OCI-LY7 (cell line): ENCODE measurements at regions not wholly inside any gene's neighbourhood (a gene's known extent, or its start where the extent isn't known, plus 50 kb on each side); places are given as distances from the start of the nearest gene placed in this dataset.

Experiments
- BruUV-seq: library from RNA; stranded (reverse); fragments of 400-500 nt; replicated peaks from 2 replicates; lab custom pipeline; 2021; lab: Mats Ljungman, UMichigan
- CTCF ChIA-PET: fragments of 300-600 bp; sonication (Branson Sonifier 250); formaldehyde crosslinking; loops from one replicate; lab custom pipeline; 2022; ENCODE audit warnings: antibody characterized with exemption; ENCODE audit not compliant: unreplicated experiment; lab: Charles Lee
- POLR2A ChIA-PET: fragments of 300-600 bp; sonication (Branson Sonifier 250); formaldehyde crosslinking; loops from one replicate; lab custom pipeline; 2022; ENCODE audit warnings: antibody characterized with exemption; lab: Charles Lee
- DNase-seq: peaks from one replicate; pipeline ENCODE4 v3.0.0-alpha.2; 2015; ENCODE audit warnings: low spot score
- H2AFZ ChIP-seq: fragments of 200-600 bp; sonication (generic), shearing (Covaris generic); 2 replicates; pipeline ENCODE4 v1.6.1; 2014; ENCODE audit warnings: mild to moderate bottlenecking, antibody characterized with exemption, low read length, moderate library complexity
- H3K27ac ChIP-seq: fragments of 200-600 bp; sonication (generic); 2 replicates; pipeline ENCODE4 v1.5.1; 2014; ENCODE audit warnings: mixed run types, low read depth, mild to moderate bottlenecking, moderate library complexity, low read length, inconsistent platforms; ENCODE audit not compliant: poor library complexity, severe bottlenecking
- H3K36me3 ChIP-seq: fragments of 200-600 bp; sonication (generic); 2 replicates; pipeline ENCODE4 v1.6.1; 2014; ENCODE audit warnings: mild to moderate bottlenecking, antibody characterized with exemption, low read length, moderate library complexity, mixed read lengths; ENCODE audit not compliant: insufficient read depth
- H3K4me1 ChIP-seq: fragments of 200-600 bp; sonication (generic); 2 replicates; pipeline ENCODE4 v1.5.1; 2014; ENCODE audit warnings: mild to moderate bottlenecking, low read length; ENCODE audit not compliant: insufficient read depth, poor library complexity, severe bottlenecking
- H3K4me2 ChIP-seq: fragments of 200-600 bp; sonication (generic); 2 replicates; pipeline ENCODE4 v1.6.1; 2014; ENCODE audit warnings: mild to moderate bottlenecking, low read length
- H3K4me3 ChIP-seq: fragments of 200-600 bp; sonication (generic); 2 replicates; pipeline ENCODE4 v1.5.1; 2014; ENCODE audit warnings: mild to moderate bottlenecking, low read depth, low read length; ENCODE audit not compliant: poor library complexity, severe bottlenecking
- H3K79me2 ChIP-seq: fragments of 200-600 bp; sonication (generic); 2 replicates; pipeline ENCODE4 v1.6.1; 2016; ENCODE audit warnings: low read depth, mild to moderate bottlenecking, low read length, moderate library complexity, mixed read lengths; ENCODE audit not compliant: insufficient read depth
- H3K9me2 ChIP-seq: fragments of 200-600 bp; sonication (generic); 2 replicates; pipeline ENCODE4 v1.6.1; 2016; ENCODE audit warnings: mild to moderate bottlenecking, low read length, mixed read lengths; ENCODE audit not compliant: insufficient read depth
- H3K9me3 ChIP-seq: fragments of 200-600 bp; sonication (generic); 2 replicates; pipeline ENCODE4 v1.6.1; 2014; ENCODE audit warnings: mild to moderate bottlenecking, mixed run types, low read length, mixed read lengths
- H4K20me1 ChIP-seq: fragments of 200-600 bp; sonication (generic); 2 replicates; pipeline ENCODE4 v1.6.1; 2014; ENCODE audit warnings: mild to moderate bottlenecking, antibody characterized with exemption, low read length, moderate library complexity, mixed read lengths; ENCODE audit not compliant: insufficient read depth
- EZH2phosphoT487 ChIP-seq: fragments of 200-600 bp; sonication (generic); IDR thresholded peaks from 2 replicates; pipeline ENCODE4 v1.6.1; 2018; ENCODE audit warnings: low read depth, borderline replicate concordance, mild to moderate bottlenecking, mixed run types, antibody characterized with exemption, low read length, moderate library complexity, mixed read lengths
- intact Hi-C: fragments of 100-400 bp; cut with micrococcal nuclease; formaldehyde crosslinking; loops from one replicate; pipeline ENCODE4 v1.10.0; 2022; ENCODE audit not compliant: unreplicated experiment
- TF ChIP-seq, protein P1 (sequence below): fragments of 200-600 bp; sonication (generic); conservative IDR thresholded peaks from 2 replicates; pipeline ENCODE4 v1.5.1; 2014; ENCODE audit warnings: mild to moderate bottlenecking, antibody characterized with exemption, low read length, moderate library complexity, mixed read lengths

DNA sequence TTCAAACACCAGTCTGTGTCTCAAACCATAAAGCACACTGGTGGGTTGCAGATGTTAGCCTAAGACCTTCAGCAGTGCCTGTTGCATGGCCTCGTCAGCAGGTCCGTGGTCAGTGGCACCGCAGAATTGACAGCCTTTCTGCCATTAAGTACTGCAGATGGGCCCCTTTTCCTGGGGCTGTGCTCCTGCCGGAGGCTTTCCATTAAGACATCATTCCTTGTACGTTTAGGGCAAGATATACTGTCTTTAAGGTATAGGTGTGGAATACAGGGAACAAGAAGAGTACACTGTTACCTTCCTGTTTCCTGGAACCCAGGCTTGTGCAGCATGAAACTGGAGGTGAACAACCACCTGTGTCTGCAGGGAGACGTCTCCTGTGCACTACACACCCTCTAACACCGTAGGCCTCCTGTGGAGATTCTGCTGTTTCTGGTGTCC lies 67.9 kb upstream of the WDR1 start:
- Histone ChIP-seq H3K9me2 (no peaks in the 10 kb centered on the region), H4K20me1 (no peaks in the 10 kb centered on the region), H3K36me3 (no peaks in the 10 kb centered on the region), H3K4me1 (no peaks in the 10 kb centered on the region), H2AFZ (no peak overlapping the region), H3K27ac (no peak overlapping the region), H3K4me3 (no peak overlapping the region), H3K9me3 (no peaks in the 10 kb centered on the region), H3K79me2 (no peaks in the 10 kb centered on the region), H3K4me2 (no peak overlapping the region)
- CTCF ChIA-PET, result no interaction called here
- TF ChIP-seq, protein P1, sequence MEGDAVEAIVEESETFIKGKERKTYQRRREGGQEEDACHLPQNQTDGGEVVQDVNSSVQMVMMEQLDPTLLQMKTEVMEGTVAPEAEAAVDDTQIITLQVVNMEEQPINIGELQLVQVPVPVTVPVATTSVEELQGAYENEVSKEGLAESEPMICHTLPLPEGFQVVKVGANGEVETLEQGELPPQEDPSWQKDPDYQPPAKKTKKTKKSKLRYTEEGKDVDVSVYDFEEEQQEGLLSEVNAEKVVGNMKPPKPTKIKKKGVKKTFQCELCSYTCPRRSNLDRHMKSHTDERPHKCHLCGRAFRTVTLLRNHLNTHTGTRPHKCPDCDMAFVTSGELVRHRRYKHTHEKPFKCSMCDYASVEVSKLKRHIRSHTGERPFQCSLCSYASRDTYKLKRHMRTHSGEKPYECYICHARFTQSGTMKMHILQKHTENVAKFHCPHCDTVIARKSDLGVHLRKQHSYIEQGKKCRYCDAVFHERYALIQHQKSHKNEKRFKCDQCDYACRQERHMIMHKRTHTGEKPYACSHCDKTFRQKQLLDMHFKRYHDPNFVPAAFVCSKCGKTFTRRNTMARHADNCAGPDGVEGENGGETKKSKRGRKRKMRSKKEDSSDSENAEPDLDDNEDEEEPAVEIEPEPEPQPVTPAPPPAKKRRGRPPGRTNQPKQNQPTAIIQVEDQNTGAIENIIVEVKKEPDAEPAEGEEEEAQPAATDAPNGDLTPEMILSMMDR, result no peak
- no peak for DNase-seq
- intact Hi-C loops, result no loop called here
- no TSS peak for BruUV-seq
- POLR2A ChIA-PET, result no interaction called here

DNA sequence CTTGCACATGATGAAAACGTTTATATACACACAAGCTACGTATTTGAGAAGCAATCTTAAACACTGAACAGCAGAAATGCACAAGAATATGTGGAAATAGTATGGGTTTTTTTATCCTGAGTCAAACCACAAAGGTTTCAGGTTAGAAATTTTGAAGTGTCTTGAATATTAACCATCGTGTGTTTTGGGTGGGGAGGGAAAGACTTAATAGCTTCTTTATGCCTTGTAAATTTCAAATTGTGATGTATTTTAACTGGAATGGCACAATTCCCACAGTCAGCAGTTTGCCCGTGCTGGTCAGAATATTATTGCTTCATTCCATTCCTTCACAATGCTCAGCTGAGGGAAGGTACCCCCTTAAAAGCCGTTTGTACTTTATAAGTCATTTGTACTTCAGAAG lies 67.4 kb upstream of the WDR1 start:
- POLR2A ChIA-PET, result no interaction called here
- no peak for DNase-seq
- no peak overlapping the region for H3K4me3 ChIP-seq
- no peaks in the 10 kb centered on the region for H3K9me2 ChIP-seq
- H3K27ac ChIP-seq, result no peak overlapping the region
- TF ChIP-seq EZH2phosphoT487, result no peak
- TF ChIP-seq, protein P1, result no peak
- H3K4me1 ChIP-seq, result no peaks in the 10 kb centered on the region
- BruUV-seq, result no TSS peak
- no peaks in the 10 kb centered on the region for H3K79me2 ChIP-seq
- intact Hi-C loops, result no loop called here
- H3K9me3 ChIP-seq, result no peaks in the 10 kb centered on the region
- no peaks in the 10 kb centered on the region for H4K20me1 ChIP-seq
- no peak overlapping the region for H2AFZ ChIP-seq
- no peaks in the 10 kb centered on the region for H3K36me3 ChIP-seq
- CTCF ChIA-PET, result no interaction called here
- no peak overlapping the region for H3K4me2 ChIP-seq

DNA sequence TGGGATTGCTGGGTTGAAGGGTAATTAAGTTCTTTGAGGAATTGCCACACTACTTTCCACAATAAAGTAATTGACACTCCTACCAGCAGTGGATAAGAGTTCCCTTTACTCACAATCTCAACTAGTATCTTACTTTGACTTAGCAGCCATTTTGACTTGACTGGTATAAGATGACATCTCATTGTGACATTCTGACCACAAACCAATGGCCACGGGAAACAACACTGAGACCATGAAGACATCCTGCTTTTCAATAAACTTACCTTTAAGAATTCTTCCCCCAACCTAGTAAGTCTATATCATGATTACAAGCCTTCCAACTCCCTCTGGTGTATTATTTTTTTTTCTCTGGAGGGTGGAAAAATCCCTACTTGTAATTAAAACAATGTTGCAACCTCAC lies 66.9 kb upstream of the WDR1 start:
- ChIA-PET POLR2A (no interaction called here), CTCF (no interaction called here)
- no peak overlapping the region for H3K4me2 ChIP-seq
- H3K9me3 ChIP-seq, result no peaks in the 10 kb centered on the region
- DNase-seq, result no peak
- no peak overlapping the region for H3K27ac ChIP-seq
- H4K20me1 ChIP-seq, result no peaks in the 10 kb centered on the region
- H3K9me2 ChIP-seq, result no peaks in the 10 kb centered on the region
- H3K79me2 ChIP-seq, result no peaks in the 10 kb centered on the region
- no peaks in the 10 kb centered on the region for H3K4me1 ChIP-seq
- intact Hi-C loops, result no loop called here
- H3K36me3 ChIP-seq, result no peaks in the 10 kb centered on the region
- BruUV-seq, result no TSS peak
- TF ChIP-seq EZH2phosphoT487, result no peak
- no peak overlapping the region for H2AFZ ChIP-seq
- H3K4me3 ChIP-seq, result no peak overlapping the region
